H9 (cell line): ENCODE measurements at regions not wholly inside any gene's neighbourhood (a gene's known extent, or its start where the extent isn't known, plus 50 kb on each side); places are given as distances from the start of the nearest gene placed in this dataset.

Source experiments
- DNase-seq: peaks from one replicate; pipeline ENCODE4 v3.0.0-alpha.2; 2017
- H2AFZ ChIP-seq: one replicate; pipeline ENCODE4 v1.6.1; 2013; ENCODE audit warnings: mild to moderate bottlenecking, low read length, control low read depth, moderate library complexity
- H2AK5ac ChIP-seq: 2 replicates; pipeline ENCODE4 v1.6.1; 2013; ENCODE audit warnings: low read length, control low read depth, mixed read lengths; ENCODE audit not compliant: insufficient read length
- H2BK120ac ChIP-seq: one replicate; pipeline ENCODE4 v1.6.1; 2013; ENCODE audit warnings: low read depth, mild to moderate bottlenecking, low read length, control low read depth, inconsistent platforms; ENCODE audit not compliant: poor library complexity, severe bottlenecking
- H2BK12ac ChIP-seq: 2 replicates; pipeline ENCODE4 v1.6.1; 2013; ENCODE audit warnings: low read length, control low read depth, mixed read lengths, low read depth; ENCODE audit not compliant: insufficient read length
- H2BK15ac ChIP-seq: 2 replicates; pipeline ENCODE4 v1.6.1; 2013; ENCODE audit warnings: low read depth, low read length, control low read depth
- H2BK20ac ChIP-seq: one replicate; pipeline ENCODE4 v1.6.1; 2013; ENCODE audit warnings: low read depth, mild to moderate bottlenecking, low read length, control low read depth, inconsistent platforms; ENCODE audit not compliant: poor library complexity, severe bottlenecking
- H2BK5ac ChIP-seq: 2 replicates; pipeline ENCODE4 v1.6.1; 2013; ENCODE audit warnings: low read length, control low read depth, mixed read lengths; ENCODE audit not compliant: insufficient read length
- H3K14ac ChIP-seq: 2 replicates; pipeline ENCODE4 v1.6.1; 2013; ENCODE audit warnings: low read length, control low read depth; ENCODE audit not compliant: insufficient read depth
- H3K18ac ChIP-seq: 2 replicates; pipeline ENCODE4 v1.6.1; 2013; ENCODE audit warnings: low read depth, mild to moderate bottlenecking, mixed read lengths, low read length, control low read depth; ENCODE audit not compliant: insufficient read length
- H3K23ac ChIP-seq: 2 replicates; pipeline ENCODE4 v1.6.1; 2013; ENCODE audit warnings: low read length, control low read depth, mixed read lengths, low read depth; ENCODE audit not compliant: insufficient read length
- H3K23me2 ChIP-seq: 2 replicates; pipeline ENCODE4 v1.6.1; 2013; ENCODE audit warnings: low read depth, mild to moderate bottlenecking, mixed read lengths, low read length, control low read depth; ENCODE audit not compliant: insufficient read length, poor library complexity, severe bottlenecking
- H3K27ac ChIP-seq: 2 replicates; pipeline ENCODE4 v1.5.1; 2013; ENCODE audit warnings: low read length, control low read depth, mixed read lengths, low read depth; ENCODE audit not compliant: insufficient read length
- H3K27me3 ChIP-seq: 2 replicates; pipeline ENCODE4 v1.6.1; 2013; ENCODE audit warnings: low read length, control low read depth, inconsistent platforms; ENCODE audit not compliant: insufficient read depth
- H3K4ac ChIP-seq: 2 replicates; pipeline ENCODE4 v1.6.1; 2013; ENCODE audit warnings: low read depth, mild to moderate bottlenecking, control low read depth, inconsistent platforms, low read length, moderate library complexity
- H3K4me1 ChIP-seq: 2 replicates; pipeline ENCODE4 v1.6.1; 2013; ENCODE audit warnings: low read length, control low read depth, inconsistent platforms; ENCODE audit not compliant: insufficient read depth
- H3K4me2 ChIP-seq: 2 replicates; pipeline ENCODE4 v1.6.1; 2013; ENCODE audit warnings: low read length, control low read depth, mixed read lengths; ENCODE audit not compliant: insufficient read length, insufficient read depth
- H3K56ac ChIP-seq: 2 replicates; pipeline ENCODE4 v1.6.1; 2013; ENCODE audit warnings: low read depth, mild to moderate bottlenecking, mixed read lengths, low read length, control low read depth; ENCODE audit not compliant: insufficient read length
- H3K79me1 ChIP-seq: 2 replicates; pipeline ENCODE4 v1.6.1; 2013; ENCODE audit warnings: low read depth, mild to moderate bottlenecking, moderate library complexity, low read length, control low read depth, inconsistent platforms; ENCODE audit not compliant: insufficient read depth, poor library complexity, severe bottlenecking
- H3K79me2 ChIP-seq: 2 replicates; pipeline ENCODE4 v1.6.1; 2013; ENCODE audit warnings: low read length, control low read depth, inconsistent platforms; ENCODE audit not compliant: insufficient read depth
- H3K9ac ChIP-seq: 2 replicates; pipeline ENCODE4 v1.6.1; 2013; ENCODE audit warnings: low read length, control low read depth, mixed read lengths; ENCODE audit not compliant: insufficient read length; ENCODE audit errors: extremely low read depth
- H3K9me3 ChIP-seq: one replicate; pipeline ENCODE4 v1.6.1; 2013; ENCODE audit warnings: low read depth, low read length, inconsistent platforms; ENCODE audit not compliant: control insufficient read depth
- H3T11ph ChIP-seq: one replicate; pipeline ENCODE4 v1.6.1; 2013; ENCODE audit warnings: mild to moderate bottlenecking, low read length, control low read depth, inconsistent platforms
- H4K20me1 ChIP-seq: one replicate; pipeline ENCODE4 v1.6.1; 2013; ENCODE audit not compliant: control insufficient read depth, insufficient read length, insufficient read depth
- H4K5ac ChIP-seq: 2 replicates; pipeline ENCODE4 v1.6.1; 2013; ENCODE audit warnings: low read depth, mild to moderate bottlenecking, mixed read lengths, low read length, control low read depth; ENCODE audit not compliant: insufficient read length
- H4K8ac ChIP-seq: replicated peaks from 2 replicates; pipeline ENCODE4 v1.6.1; 2013; ENCODE audit warnings: low read length, control low read depth, mixed read lengths, low read depth; ENCODE audit not compliant: insufficient read length
- H4K91ac ChIP-seq: 2 replicates; pipeline ENCODE4 v1.6.1; 2013; ENCODE audit warnings: low read depth, mild to moderate bottlenecking, moderate library complexity, mixed read lengths, low read length, control low read depth; ENCODE audit not compliant: insufficient read length
- H3K27ac Mint-ChIP-seq, 3 experiments: 2 replicates in 2 of 3; 3 replicates in 1 of 3; pipeline ENCODE4 v1.8.0; 2020 to 2021; ENCODE audit warnings: mixed read lengths in 3 of 3, mild to moderate bottlenecking in 1 of 3, moderate library complexity in 1 of 3
- H3K27me3 Mint-ChIP-seq: 2 replicates; pipeline ENCODE4 v1.8.0; 2021; ENCODE audit warnings: low read depth, mild to moderate bottlenecking, moderate library complexity, mixed read lengths
- H3K36me3 Mint-ChIP-seq, 3 experiments: 2 replicates in 2 of 3; 3 replicates in 1 of 3; pipeline ENCODE4 v1.8.0; 2020 to 2021; ENCODE audit warnings: low read depth in 3 of 3, mixed read lengths in 3 of 3; ENCODE audit not compliant: insufficient read depth in 1 of 3
- H3K4me1 Mint-ChIP-seq, 2 experiments: 2 replicates each; pipeline ENCODE4 v1.8.0; 2020; ENCODE audit warnings: mixed read lengths in 2 of 2
- H3K4me3 Mint-ChIP-seq, 2 experiments: 2 replicates in 1 of 2; 3 replicates in 1 of 2; pipeline ENCODE4 v1.8.0; 2020 to 2021; ENCODE audit warnings: mild to moderate bottlenecking in 2 of 2, mixed read lengths in 2 of 2, moderate library complexity in 1 of 2
- H3K9me3 Mint-ChIP-seq, 2 experiments: 2 replicates in 1 of 2; 3 replicates in 1 of 2; pipeline ENCODE4 v1.8.0; 2020; ENCODE audit warnings: mild to moderate bottlenecking in 2 of 2, mixed read lengths in 2 of 2, moderate library complexity in 1 of 2
- CTCF ChIP-seq: fragments of 200-600 bp; sonication (generic); conservative IDR thresholded peaks from 3 replicates; pipeline ENCODE4 v1.8.0; 2021; ENCODE audit warnings: antibody characterized with exemption, mild to moderate bottlenecking

GRCh38 chr4:125765941-125766340 is 451.2 kb downstream of the FAT4 start:
- no peaks in the 10 kb centered on the region for H3K36me3 Mint-ChIP-seq
- no peak overlapping the region for H3K9ac ChIP-seq
- no peak overlapping the region for H3K4me3 Mint-ChIP-seq

More at GRCh38 chr4:125765941-125766340, 451.2 kb downstream of the FAT4 start:
- Histone ChIP-seq H3K23ac (no peak overlapping the region), H3K23me2 (no peaks in the 10 kb centered on the region), H3K4me2 (no peak overlapping the region), H2AFZ (no peak overlapping the region), H3K79me2 (no peaks in the 10 kb centered on the region), H3K14ac (no peak overlapping the region), H2BK15ac (no peak overlapping the region), H3K79me1 (no peaks in the 10 kb centered on the region), H3K4me1 (no peaks in the 10 kb centered on the region), H4K8ac (no peak overlapping the region), H3K27me3 (no peaks in the 10 kb centered on the region), H3K4ac (no peak overlapping the region), H3K56ac (no peak overlapping the region), H4K91ac (no peak overlapping the region), H2BK12ac (no peak overlapping the region), H2BK120ac (no peak overlapping the region), H3K18ac (no peak overlapping the region), H3K9me3 (no peaks in the 10 kb centered on the region), H4K5ac (no peak overlapping the region), H2BK5ac (no peak overlapping the region), H2BK20ac (no peak overlapping the region), H3T11ph (no peak overlapping the region), H2AK5ac (no peak overlapping the region), H4K20me1 (no peaks in the 10 kb centered on the region), H3K27ac (no peak overlapping the region)
- Mint-ChIP-seq H3K4me1 (no peaks in the 10 kb centered on the region), H3K27ac (no peak overlapping the region), H3K27me3 (no peaks in the 10 kb centered on the region), H3K9me3 (no peaks in the 10 kb centered on the region)
- DNase-seq, result no peak
- no peak for TF ChIP-seq CTCF
